GM23338 (cell line): ENCODE measurements at regions not wholly inside any gene's neighbourhood (a gene's known extent, or its start where the extent isn't known, plus 50 kb on each side); places are given as distances from the start of the nearest gene placed in this dataset.

Source experiments
- ATAC-seq: fragments of 200-7000 bp; cut with Tn5 transposase; 3 replicates; pipeline ENCODE4 v1.9.1; 2020
- DNase-seq: peaks from one replicate; pipeline ENCODE4 v3.0.0-alpha.2; 2015; ENCODE audit warnings: low spot score
- H2AFZ ChIP-seq: fragments of 200-600 bp; sonication (generic); 2 replicates; pipeline ENCODE4 v1.8.0; 2016; ENCODE audit warnings: antibody characterized with exemption, mild to moderate bottlenecking, moderate library complexity
- H3F3A ChIP-seq: fragments of 200-600 bp; sonication (generic); replicated peaks from 2 replicates; pipeline ENCODE4 v1.8.0; 2017; ENCODE audit warnings: antibody characterized with exemption, mixed run types, low read depth
- H3K27ac ChIP-seq: fragments of 200-600 bp; sonication (generic); 2 replicates; pipeline ENCODE4 v1.6.1; 2016; ENCODE audit warnings: low read depth
- H3K27me3 ChIP-seq: fragments of 200-600 bp; sonication (generic); 2 replicates; pipeline ENCODE4 v1.8.0; 2016; ENCODE audit warnings: mild to moderate bottlenecking, mixed run types, moderate library complexity; ENCODE audit not compliant: insufficient read depth
- H3K36me3 ChIP-seq: fragments of 200-600 bp; sonication (generic); 2 replicates; pipeline ENCODE4 v1.8.0; 2016; ENCODE audit warnings: mild to moderate bottlenecking; ENCODE audit not compliant: insufficient read depth
- H3K4me1 ChIP-seq: fragments of 200-600 bp; sonication (generic); 2 replicates; pipeline ENCODE4 v1.8.0; 2016; ENCODE audit warnings: mild to moderate bottlenecking, moderate library complexity; ENCODE audit not compliant: insufficient read depth
- H3K4me2 ChIP-seq: fragments of 200-600 bp; sonication (generic); 2 replicates; pipeline ENCODE4 v1.7.1; 2017; ENCODE audit warnings: mixed run types
- H3K4me3 ChIP-seq: fragments of 200-600 bp; sonication (generic); 2 replicates; pipeline ENCODE4 v1.6.1; 2016; ENCODE audit warnings: mixed run types
- H3K79me2 ChIP-seq: fragments of 200-600 bp; sonication (generic); replicated peaks from 2 replicates; pipeline ENCODE4 v1.8.0; 2017; ENCODE audit warnings: mild to moderate bottlenecking; ENCODE audit not compliant: insufficient read depth
- H3K9me2 ChIP-seq: fragments of 200-600 bp; sonication (generic); 2 replicates; pipeline ENCODE4 v1.8.0; 2017; ENCODE audit not compliant: insufficient read depth
- H4K20me1 ChIP-seq: fragments of 200-600 bp; sonication (generic); replicated peaks from 2 replicates; pipeline ENCODE4 v1.8.0; 2017; ENCODE audit warnings: mild to moderate bottlenecking; ENCODE audit not compliant: insufficient read depth
- H3K27ac Mint-ChIP-seq: 2 replicates; pipeline ENCODE4 v1.8.0; 2020; ENCODE audit warnings: inconsistent platforms, mild to moderate bottlenecking, moderate library complexity, mixed read lengths
- H3K27me3 Mint-ChIP-seq: 3 replicates; pipeline ENCODE4 v1.8.0; 2022; ENCODE audit warnings: low read depth, mild to moderate bottlenecking, moderate library complexity, mixed read lengths, inconsistent platforms; ENCODE audit not compliant: insufficient read depth, poor library complexity
- H3K36me3 Mint-ChIP-seq: 3 replicates; pipeline ENCODE4 v1.8.0; 2021; ENCODE audit warnings: low read depth, mild to moderate bottlenecking, inconsistent platforms, moderate library complexity, mixed read lengths
- H3K4me1 Mint-ChIP-seq: 3 replicates; pipeline ENCODE4 v1.8.0; 2020; ENCODE audit warnings: mild to moderate bottlenecking, inconsistent platforms, mixed read lengths
- H3K4me3 Mint-ChIP-seq: 3 replicates; pipeline ENCODE4 v1.8.0; 2021; ENCODE audit warnings: moderate library complexity, mild to moderate bottlenecking, inconsistent platforms, mixed read lengths
- H3K9me3 Mint-ChIP-seq: 3 replicates; pipeline ENCODE4 v1.8.0; 2020; ENCODE audit warnings: moderate library complexity, mild to moderate bottlenecking, inconsistent platforms, mixed read lengths
- CREB1 ChIP-seq: fragments of 250-450 bp; sonication (Bioruptor Pico); IDR thresholded peaks from 2 replicates; pipeline ENCODE4 v1.5.0; 2020; ENCODE audit warnings: low read depth, mild to moderate bottlenecking, moderate library complexity
- EZH2phosphoT487 ChIP-seq: fragments of 200-600 bp; sonication (generic); IDR thresholded peaks from one replicate; pipeline ENCODE4 v1.8.1; 2018; ENCODE audit warnings: antibody characterized with exemption; ENCODE audit not compliant: unreplicated experiment
- JUNB ChIP-seq: IDR thresholded peaks from one replicate; pipeline ENCODE4 v1.6.1; 2016; ENCODE audit warnings: antibody characterized with exemption; ENCODE audit not compliant: unreplicated experiment
- NANOG ChIP-seq: IDR thresholded peaks from 2 replicates; pipeline ENCODE4 v1.6.1; 2016; ENCODE audit warnings: antibody characterized with exemption, borderline replicate concordance
- POLR2AphosphoS5 ChIP-seq: IDR thresholded peaks from 2 replicates; pipeline ENCODE4 v1.6.1; 2016; ENCODE audit warnings: antibody characterized with exemption, low read depth
- STAT1 ChIP-seq: IDR thresholded peaks from one replicate; pipeline ENCODE4 v1.6.1; 2016; ENCODE audit warnings: antibody characterized with exemption; ENCODE audit not compliant: unreplicated experiment
- ZNF331 ChIP-seq: fragments of 250-450 bp; sonication (Bioruptor Pico); IDR thresholded peaks from 2 replicates; pipeline ENCODE4 v1.5.0; 2020; ENCODE audit warnings: low read depth, mild to moderate bottlenecking, moderate library complexity
- TF ChIP-seq, protein P1 (sequence below): IDR thresholded peaks from 2 replicates; pipeline ENCODE4 v1.6.1; 2016; ENCODE audit warnings: antibody characterized with exemption
- TF ChIP-seq, protein P2 (sequence below), 2 experiments: fragments of 200-600 bp in 1 of 2; sonication (generic) in 1 of 2; conservative IDR thresholded peaks; 2 replicates each; pipeline versions ENCODE4 v1.5.1 to v1.6.1; 2016 to 2017; ENCODE audit warnings: antibody characterized with exemption in 2 of 2, low read depth in 2 of 2, mild to moderate bottlenecking in 2 of 2, moderate library complexity in 1 of 2
- TF ChIP-seq, protein P3 (sequence below): IDR thresholded peaks from one replicate; pipeline ENCODE4 v1.6.1; 2018; ENCODE audit warnings: antibody characterized with exemption; ENCODE audit not compliant: unreplicated experiment

DNA sequence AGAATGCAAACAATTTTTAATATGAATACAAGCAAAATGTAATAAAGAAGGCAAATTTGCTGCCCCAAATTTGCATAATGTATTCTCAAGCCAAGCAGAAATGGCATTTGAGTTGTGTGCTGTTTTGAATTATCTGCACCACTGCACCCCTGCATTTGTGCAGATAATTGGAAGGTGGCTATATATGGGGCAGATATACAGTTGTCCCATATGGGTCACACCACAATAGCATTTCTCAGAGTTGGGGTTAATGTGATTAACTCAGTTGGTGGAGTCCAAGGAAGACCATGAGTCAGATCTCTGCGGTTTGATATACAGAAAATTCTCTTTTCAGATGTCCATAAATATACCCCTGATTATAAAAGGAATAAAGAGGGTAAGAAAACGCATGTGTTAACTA, 68.9 kb upstream of the EXOC4 start:
- Histone ChIP-seq H3K4me1 (peaks cover 22% of the 10 kb centered on the region), H3K27ac (no peak overlapping the region)
- H3K27ac Mint-ChIP-seq = no peak overlapping the region

DNA sequence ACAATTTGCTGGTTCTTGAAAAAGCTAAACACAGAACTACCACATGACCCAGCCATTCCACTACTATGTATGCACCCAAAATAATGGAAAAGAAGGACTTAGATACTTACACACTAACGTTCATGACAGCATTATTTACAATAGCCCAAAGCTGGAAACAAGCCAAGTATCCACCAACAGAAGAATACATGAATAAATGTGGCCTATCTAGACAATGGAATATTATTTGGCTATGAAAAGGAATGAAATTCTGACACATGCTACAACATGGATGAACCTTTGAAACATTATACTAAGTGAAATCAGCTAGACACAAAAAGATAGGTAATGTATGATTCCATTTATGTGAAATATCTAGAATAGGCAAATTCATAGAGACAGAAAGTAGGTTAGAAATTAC, 67.4 kb upstream of the EXOC4 start:
- Histone ChIP-seq H3K27me3 (no peaks in the 10 kb centered on the region), H3K4me1 (peaks cover 22% of the 10 kb centered on the region), H3F3A (no peaks in the 10 kb centered on the region), H3K9me2 (no peaks in the 10 kb centered on the region), H3K36me3 (no peaks in the 10 kb centered on the region), H3K4me3 (no peak overlapping the region), H3K4me2 (no peak overlapping the region), H4K20me1 (no peaks in the 10 kb centered on the region), H3K79me2 (no peaks in the 10 kb centered on the region), H2AFZ (no peak overlapping the region), H3K27ac (no peak overlapping the region)
- Mint-ChIP-seq H3K27me3 (peaks cover 8% of the 10 kb centered on the region), H3K27ac (no peak overlapping the region), H3K4me3 (no peak overlapping the region), H3K9me3 (no peaks in the 10 kb centered on the region), H3K36me3 (no peaks in the 10 kb centered on the region), H3K4me1 (peaks cover 35% of the 10 kb centered on the region)
- ATAC-seq = no peak
- DNase-seq = no peak
- TF ChIP-seq, protein P1, sequence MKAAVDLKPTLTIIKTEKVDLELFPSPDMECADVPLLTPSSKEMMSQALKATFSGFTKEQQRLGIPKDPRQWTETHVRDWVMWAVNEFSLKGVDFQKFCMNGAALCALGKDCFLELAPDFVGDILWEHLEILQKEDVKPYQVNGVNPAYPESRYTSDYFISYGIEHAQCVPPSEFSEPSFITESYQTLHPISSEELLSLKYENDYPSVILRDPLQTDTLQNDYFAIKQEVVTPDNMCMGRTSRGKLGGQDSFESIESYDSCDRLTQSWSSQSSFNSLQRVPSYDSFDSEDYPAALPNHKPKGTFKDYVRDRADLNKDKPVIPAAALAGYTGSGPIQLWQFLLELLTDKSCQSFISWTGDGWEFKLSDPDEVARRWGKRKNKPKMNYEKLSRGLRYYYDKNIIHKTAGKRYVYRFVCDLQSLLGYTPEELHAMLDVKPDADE = no peak
- TF ChIP-seq, protein P2, sequence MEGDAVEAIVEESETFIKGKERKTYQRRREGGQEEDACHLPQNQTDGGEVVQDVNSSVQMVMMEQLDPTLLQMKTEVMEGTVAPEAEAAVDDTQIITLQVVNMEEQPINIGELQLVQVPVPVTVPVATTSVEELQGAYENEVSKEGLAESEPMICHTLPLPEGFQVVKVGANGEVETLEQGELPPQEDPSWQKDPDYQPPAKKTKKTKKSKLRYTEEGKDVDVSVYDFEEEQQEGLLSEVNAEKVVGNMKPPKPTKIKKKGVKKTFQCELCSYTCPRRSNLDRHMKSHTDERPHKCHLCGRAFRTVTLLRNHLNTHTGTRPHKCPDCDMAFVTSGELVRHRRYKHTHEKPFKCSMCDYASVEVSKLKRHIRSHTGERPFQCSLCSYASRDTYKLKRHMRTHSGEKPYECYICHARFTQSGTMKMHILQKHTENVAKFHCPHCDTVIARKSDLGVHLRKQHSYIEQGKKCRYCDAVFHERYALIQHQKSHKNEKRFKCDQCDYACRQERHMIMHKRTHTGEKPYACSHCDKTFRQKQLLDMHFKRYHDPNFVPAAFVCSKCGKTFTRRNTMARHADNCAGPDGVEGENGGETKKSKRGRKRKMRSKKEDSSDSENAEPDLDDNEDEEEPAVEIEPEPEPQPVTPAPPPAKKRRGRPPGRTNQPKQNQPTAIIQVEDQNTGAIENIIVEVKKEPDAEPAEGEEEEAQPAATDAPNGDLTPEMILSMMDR (conservative IDR thresholded peaks at IDR 0.05; ENCODE audit: low read depth in 2 of 2) = no peak
- no peak for TF ChIP-seq JUNB
- no peak for TF ChIP-seq EZH2phosphoT487
- no peak for TF ChIP-seq CREB1 (CRISPR knock-in tag)
- no peak for TF ChIP-seq NANOG
- TF ChIP-seq, protein P3, sequence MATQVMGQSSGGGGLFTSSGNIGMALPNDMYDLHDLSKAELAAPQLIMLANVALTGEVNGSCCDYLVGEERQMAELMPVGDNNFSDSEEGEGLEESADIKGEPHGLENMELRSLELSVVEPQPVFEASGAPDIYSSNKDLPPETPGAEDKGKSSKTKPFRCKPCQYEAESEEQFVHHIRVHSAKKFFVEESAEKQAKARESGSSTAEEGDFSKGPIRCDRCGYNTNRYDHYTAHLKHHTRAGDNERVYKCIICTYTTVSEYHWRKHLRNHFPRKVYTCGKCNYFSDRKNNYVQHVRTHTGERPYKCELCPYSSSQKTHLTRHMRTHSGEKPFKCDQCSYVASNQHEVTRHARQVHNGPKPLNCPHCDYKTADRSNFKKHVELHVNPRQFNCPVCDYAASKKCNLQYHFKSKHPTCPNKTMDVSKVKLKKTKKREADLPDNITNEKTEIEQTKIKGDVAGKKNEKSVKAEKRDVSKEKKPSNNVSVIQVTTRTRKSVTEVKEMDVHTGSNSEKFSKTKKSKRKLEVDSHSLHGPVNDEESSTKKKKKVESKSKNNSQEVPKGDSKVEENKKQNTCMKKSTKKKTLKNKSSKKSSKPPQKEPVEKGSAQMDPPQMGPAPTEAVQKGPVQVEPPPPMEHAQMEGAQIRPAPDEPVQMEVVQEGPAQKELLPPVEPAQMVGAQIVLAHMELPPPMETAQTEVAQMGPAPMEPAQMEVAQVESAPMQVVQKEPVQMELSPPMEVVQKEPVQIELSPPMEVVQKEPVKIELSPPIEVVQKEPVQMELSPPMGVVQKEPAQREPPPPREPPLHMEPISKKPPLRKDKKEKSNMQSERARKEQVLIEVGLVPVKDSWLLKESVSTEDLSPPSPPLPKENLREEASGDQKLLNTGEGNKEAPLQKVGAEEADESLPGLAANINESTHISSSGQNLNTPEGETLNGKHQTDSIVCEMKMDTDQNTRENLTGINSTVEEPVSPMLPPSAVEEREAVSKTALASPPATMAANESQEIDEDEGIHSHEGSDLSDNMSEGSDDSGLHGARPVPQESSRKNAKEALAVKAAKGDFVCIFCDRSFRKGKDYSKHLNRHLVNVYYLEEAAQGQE = no peak
- no peak for TF ChIP-seq STAT1
- no peak for TF ChIP-seq ZNF331 (CRISPR knock-in tag)
- TF ChIP-seq POLR2AphosphoS5 = no peak

More for the DNA sequence above, 68.9 kb upstream of the EXOC4 start:
- Mint-ChIP-seq H3K4me1 (peaks cover 35% of the 10 kb centered on the region), H3K4me3 (no peak overlapping the region), H3K9me3 (no peaks in the 10 kb centered on the region; the same call in 2 of the 3 replicates), H3K36me3 (no peaks in the 10 kb centered on the region), H3K27me3 (peaks cover 8% of the 10 kb centered on the region)
- DNase-seq (no peak), ATAC-seq (no peak)
- H3K79me2 ChIP-seq = no peaks in the 10 kb centered on the region
- H2AFZ ChIP-seq = no peak overlapping the region
- TF ChIP-seq EZH2phosphoT487 = no peak
- no peak for TF ChIP-seq NANOG
- TF ChIP-seq, protein P3 = no peak
- H3K4me2 ChIP-seq = no peak overlapping the region
- no peaks in the 10 kb centered on the region for H3K27me3 ChIP-seq
- H3K9me2 ChIP-seq = no peaks in the 10 kb centered on the region
- no peaks in the 10 kb centered on the region for H4K20me1 ChIP-seq
- no peak overlapping the region for H3K4me3 ChIP-seq
- no peaks in the 10 kb centered on the region for H3K36me3 ChIP-seq
- no peaks in the 10 kb centered on the region for H3F3A ChIP-seq
